ENCODE measurements at regions not wholly inside any gene's neighbourhood (a gene's known extent, or its start where the extent isn't known, plus 50 kb on each side); places are given as distances from the start of the nearest gene placed in this dataset.

GRCh38 chr2:177153805-177154204 is 58.8 kb upstream of the HNRNPA3 start:
- TF ChIP-seq JUN (CRISPR knock-in tag; IDR thresholded peaks at IDR 0.05) (no peak), MAX (CRISPR knock-in tag; IDR thresholded peaks at IDR 0.05) (no peak), CTCF (IDR thresholded peaks at IDR 0.05) (no peak), CREM (CRISPR knock-in tag; IDR thresholded peaks at IDR 0.05) (no peak), E2F1 (CRISPR knock-in tag; IDR thresholded peaks at IDR 0.05) (no peak), ZBTB21 (CRISPR knock-in tag; IDR thresholded peaks at IDR 0.05; ENCODE audit: borderline replicate concordance) (no peak), GTF2I (CRISPR knock-in tag; conservative IDR thresholded peaks at IDR 0.05) (no peak), ATF6 (CRISPR knock-in tag; IDR thresholded peaks at IDR 0.05) (no peak), CBFB (CRISPR knock-in tag; IDR thresholded peaks at IDR 0.05; ENCODE audit: low read depth) (no peak), RELA (CRISPR knock-in tag; IDR thresholded peaks at IDR 0.05; ENCODE audit: borderline replicate concordance) (no peak), ATF3 (CRISPR knock-in tag; conservative IDR thresholded peaks at IDR 0.05) (no peak), CREB1 (CRISPR knock-in tag; IDR thresholded peaks at IDR 0.05) (no peak), USF1 (CRISPR knock-in tag; IDR thresholded peaks at IDR 0.05) (no peak)

Data from WTC11 (cell line).